22Rv1 (cell line): ENCODE measurements at regions not wholly inside any gene's neighbourhood (a gene's known extent, or its start where the extent isn't known, plus 50 kb on each side); places are given as distances from the start of the nearest gene placed in this dataset.

ENCODE experiments used
- ZFX ChIP-seq: fragments of 450-650 bp; IDR thresholded peaks from 2 replicates; pipeline ENCODE4 v1.6.1; 2017; ENCODE audit warnings: antibody characterized with exemption, borderline replicate concordance
- TF ChIP-seq, protein P1 (sequence below): fragments of 450-650 bp; IDR thresholded peaks from 2 replicates; pipeline ENCODE4 v1.5.1; 2017; ENCODE audit warnings: mild to moderate bottlenecking

- TF ChIP-seq, protein P1, sequence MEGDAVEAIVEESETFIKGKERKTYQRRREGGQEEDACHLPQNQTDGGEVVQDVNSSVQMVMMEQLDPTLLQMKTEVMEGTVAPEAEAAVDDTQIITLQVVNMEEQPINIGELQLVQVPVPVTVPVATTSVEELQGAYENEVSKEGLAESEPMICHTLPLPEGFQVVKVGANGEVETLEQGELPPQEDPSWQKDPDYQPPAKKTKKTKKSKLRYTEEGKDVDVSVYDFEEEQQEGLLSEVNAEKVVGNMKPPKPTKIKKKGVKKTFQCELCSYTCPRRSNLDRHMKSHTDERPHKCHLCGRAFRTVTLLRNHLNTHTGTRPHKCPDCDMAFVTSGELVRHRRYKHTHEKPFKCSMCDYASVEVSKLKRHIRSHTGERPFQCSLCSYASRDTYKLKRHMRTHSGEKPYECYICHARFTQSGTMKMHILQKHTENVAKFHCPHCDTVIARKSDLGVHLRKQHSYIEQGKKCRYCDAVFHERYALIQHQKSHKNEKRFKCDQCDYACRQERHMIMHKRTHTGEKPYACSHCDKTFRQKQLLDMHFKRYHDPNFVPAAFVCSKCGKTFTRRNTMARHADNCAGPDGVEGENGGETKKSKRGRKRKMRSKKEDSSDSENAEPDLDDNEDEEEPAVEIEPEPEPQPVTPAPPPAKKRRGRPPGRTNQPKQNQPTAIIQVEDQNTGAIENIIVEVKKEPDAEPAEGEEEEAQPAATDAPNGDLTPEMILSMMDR: no peak
- no peak for TF ChIP-seq ZFX
Measured at GRCh38 chr2:187877391-187877790, 323.2 kb upstream of the TFPI start.
